Gastroesophageal sphincter (tissue), 4 donors: ENCODE measurements at regions not wholly inside any gene's neighbourhood (a gene's known extent, or its start where the extent isn't known, plus 50 kb on each side); places are given as distances from the start of the nearest gene placed in this dataset.

Experiments
- ATAC-seq: fragments of 150-250 bp; one replicate; pipeline ENCODE4 v1.9.1; 2016; ENCODE audit warnings: mild to moderate bottlenecking, moderate library complexity
- H3K27ac ChIP-seq, 4 donors: fragments of 200-600 bp; sonication (generic) in 3 of 4; 1 replicate in 3 of 4; 2 replicates in 1 of 4; pipeline ENCODE4 v1.5.1; 2016 to 2019
- H3K27me3 ChIP-seq: fragments of 200-600 bp; sonication (generic); one replicate; pipeline ENCODE4 v1.5.1; 2019
- H3K36me3 ChIP-seq, 2 donors: fragments of 200-600 bp; sonication (generic); one replicate each; pipeline ENCODE4 v1.5.1; 2019; ENCODE audit warnings: control low read depth in 1 of 2
- H3K4me1 ChIP-seq, 3 donors: fragments of 200-600 bp; sonication (generic); 1 replicate in 2 of 3; 2 replicates in 1 of 3; pipeline ENCODE4 v1.5.1; 2016 to 2019; ENCODE audit warnings: control low read depth in 2 of 3
- H3K4me3 ChIP-seq, 2 donors: fragments of 200-600 bp; sonication (generic); one replicate each; pipeline ENCODE4 v1.5.1; 2019; ENCODE audit warnings: mild to moderate bottlenecking in 1 of 2, moderate library complexity in 1 of 2
- H3K9me3 ChIP-seq, 3 donors: fragments of 200-600 bp; sonication (generic); one replicate each; pipeline ENCODE4 v1.5.1; 2017 to 2019; ENCODE audit warnings: control low read depth in 2 of 3
- CTCF ChIP-seq, 4 experiments: fragments of 200-600 bp in 2 of 4; fragments of 450-650 bp in 2 of 4; sonication (generic) in 1 of 4; IDR thresholded peaks; one replicate each; pipeline ENCODE4 v1.5.1; 2017 to 2019; ENCODE audit warnings: antibody characterized with exemption in 4 of 4, mild to moderate bottlenecking in 2 of 4, moderate library complexity in 2 of 4
- EP300 ChIP-seq: sonication (generic); formaldehyde crosslinking; IDR thresholded peaks from one replicate; pipeline ENCODE4 v1.6.1; 2017; ENCODE audit warnings: antibody characterized with exemption, mild to moderate bottlenecking
- POLR2A ChIP-seq, 2 donors: fragments of 450-650 bp; IDR thresholded peaks; one replicate each; pipeline ENCODE4 v1.6.1; 2017; ENCODE audit warnings: antibody characterized with exemption in 2 of 2, mild to moderate bottlenecking in 2 of 2, moderate library complexity in 1 of 2
- POLR2AphosphoS5 ChIP-seq: sonication (generic); formaldehyde crosslinking; IDR thresholded peaks from one replicate; pipeline ENCODE4 v1.6.1; 2017; ENCODE audit warnings: antibody characterized with exemption
- WGBS, 2 donors: methylation state at CpG; one replicate each; pipeline ENCODE4 v1.1.5; 2018; ENCODE audit warnings: low coverage in 1 of 2; 5-methylcytosine and 5-hydroxymethylcytosine counted together

GRCh38 chr10:65130162-65130758, 1609.1 kb downstream of the REEP3 start:
- H3K4me1 ChIP-seq: no peaks in the 10 kb centered on the region
- ATAC-seq: no peak
- no peaks in the 10 kb centered on the region for H3K27me3 ChIP-seq
- WGBS, 2 donors: 56 to 57% methylated on average over 1 of the region's 1 CpG
- TF ChIP-seq CTCF (IDR thresholded peaks at IDR 0.05) (no peak), EP300 (no peak), POLR2AphosphoS5 (no peak), POLR2A (IDR thresholded peaks at IDR 0.05) (no peak)
- H3K27ac ChIP-seq: no peak overlapping the region
- no peaks in the 10 kb centered on the region for H3K9me3 ChIP-seq
- H3K4me3 ChIP-seq: no peak overlapping the region
- no peaks in the 10 kb centered on the region for H3K36me3 ChIP-seq

GRCh38 chr10:65133652-65134051, 1612.5 kb downstream of the REEP3 start:
- Histone ChIP-seq H3K4me3 (no peak overlapping the region), H3K27ac (no peak overlapping the region), H3K9me3 (no peaks in the 10 kb centered on the region), H3K27me3 (no peaks in the 10 kb centered on the region), H3K4me1 (no peaks in the 10 kb centered on the region), H3K36me3 (no peaks in the 10 kb centered on the region)
- 94 to 100% methylated on average over 2 to 5 of the region's 5 CpGs for WGBS, 2 donors
- ATAC-seq: no peak
- TF ChIP-seq CTCF (IDR thresholded peaks at IDR 0.05) (no peak), EP300 (no peak), POLR2A (IDR thresholded peaks at IDR 0.05) (no peak), POLR2AphosphoS5 (no peak)

GRCh38 chr10:65135508-65135907, 1614.3 kb downstream of the REEP3 start:
- no peaks in the 10 kb centered on the region for H3K27me3 ChIP-seq
- ATAC-seq: no peak
- 0 to 5% methylated on average over 1 of the region's 1 CpG for WGBS, 2 donors
- no peaks in the 10 kb centered on the region for H3K36me3 ChIP-seq
- H3K4me1 ChIP-seq: no peaks in the 10 kb centered on the region
- H3K27ac ChIP-seq: no peak overlapping the region
- no peak overlapping the region for H3K4me3 ChIP-seq
- H3K9me3 ChIP-seq: no peaks in the 10 kb centered on the region
- TF ChIP-seq CTCF (IDR thresholded peaks at IDR 0.05) (no peak), POLR2AphosphoS5 (no peak), EP300 (no peak), POLR2A (IDR thresholded peaks at IDR 0.05) (no peak)

- ATAC-seq: no peak
- Histone ChIP-seq H3K36me3 (no peaks in the 10 kb centered on the region), H3K4me1 (no peaks in the 10 kb centered on the region), H3K9me3 (no peaks in the 10 kb centered on the region), H3K27me3 (no peaks in the 10 kb centered on the region), H3K27ac (no peak overlapping the region), H3K4me3 (no peak overlapping the region)
- WGBS, 2 donors: 77 to 89% methylated on average over 2 of the region's 2 CpGs
- TF ChIP-seq POLR2A (IDR thresholded peaks at IDR 0.05) (no peak), POLR2AphosphoS5 (no peak), CTCF (IDR thresholded peaks at IDR 0.05) (no peak), EP300 (no peak)
Measured at GRCh38 chr10:65142641-65143435, 1621.6 kb downstream of the REEP3 start.

DNA sequence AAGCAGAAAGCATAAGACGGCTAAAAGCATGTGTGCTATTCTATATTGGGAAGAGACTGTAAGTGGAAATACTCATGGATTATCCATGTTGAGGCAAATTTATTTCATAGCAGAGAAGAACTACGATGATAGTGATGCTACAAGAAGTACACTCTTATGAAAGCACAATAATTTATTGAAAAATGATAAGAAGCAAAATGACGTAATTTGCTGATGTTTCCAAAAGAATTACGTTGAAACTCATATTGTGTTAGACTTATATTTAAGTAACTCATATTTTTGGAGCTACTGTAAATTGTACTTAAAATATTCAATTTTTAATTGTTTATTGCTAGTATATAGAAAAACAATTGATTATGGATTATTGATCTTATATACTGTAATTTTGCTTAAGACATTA, 1622.5 kb downstream of the REEP3 start:
- 73 to 78% methylated on average over 4 of the region's 4 CpGs for WGBS, 2 donors

More for the DNA sequence above, 1622.5 kb downstream of the REEP3 start:
- Histone ChIP-seq H3K9me3 (no peaks in the 10 kb centered on the region), H3K27ac (no peak overlapping the region), H3K36me3 (no peaks in the 10 kb centered on the region), H3K4me3 (no peak overlapping the region), H3K4me1 (no peaks in the 10 kb centered on the region), H3K27me3 (no peaks in the 10 kb centered on the region)
- TF ChIP-seq POLR2AphosphoS5 (no peak), CTCF (IDR thresholded peaks at IDR 0.05) (no peak), POLR2A (IDR thresholded peaks at IDR 0.05) (no peak), EP300 (no peak)
- no peak for ATAC-seq
